OCI-LY7 (cell line): ENCODE measurements at regions not wholly inside any gene's neighbourhood (a gene's known extent, or its start where the extent isn't known, plus 50 kb on each side); places are given as distances from the start of the nearest gene placed in this dataset.

Experiments
- BruUV-seq: library from RNA; stranded (reverse); fragments of 400-500 nt; replicated peaks from 2 replicates; lab custom pipeline; 2021; lab: Mats Ljungman, UMichigan
- CTCF ChIA-PET: fragments of 300-600 bp; sonication (Branson Sonifier 250); formaldehyde crosslinking; loops from one replicate; lab custom pipeline; 2022; ENCODE audit warnings: antibody characterized with exemption; ENCODE audit not compliant: unreplicated experiment; lab: Charles Lee
- POLR2A ChIA-PET: fragments of 300-600 bp; sonication (Branson Sonifier 250); formaldehyde crosslinking; loops from one replicate; lab custom pipeline; 2022; ENCODE audit warnings: antibody characterized with exemption; lab: Charles Lee
- DNase-seq: peaks from one replicate; pipeline ENCODE4 v3.0.0-alpha.2; 2015; ENCODE audit warnings: low spot score
- H2AFZ ChIP-seq: fragments of 200-600 bp; sonication (generic), shearing (Covaris generic); 2 replicates; pipeline ENCODE4 v1.6.1; 2014; ENCODE audit warnings: mild to moderate bottlenecking, antibody characterized with exemption, low read length, moderate library complexity
- H3K27ac ChIP-seq: fragments of 200-600 bp; sonication (generic); 2 replicates; pipeline ENCODE4 v1.5.1; 2014; ENCODE audit warnings: mixed run types, low read depth, mild to moderate bottlenecking, moderate library complexity, low read length, inconsistent platforms; ENCODE audit not compliant: poor library complexity, severe bottlenecking
- H3K36me3 ChIP-seq: fragments of 200-600 bp; sonication (generic); 2 replicates; pipeline ENCODE4 v1.6.1; 2014; ENCODE audit warnings: mild to moderate bottlenecking, antibody characterized with exemption, low read length, moderate library complexity, mixed read lengths; ENCODE audit not compliant: insufficient read depth
- H3K4me1 ChIP-seq: fragments of 200-600 bp; sonication (generic); 2 replicates; pipeline ENCODE4 v1.5.1; 2014; ENCODE audit warnings: mild to moderate bottlenecking, low read length; ENCODE audit not compliant: insufficient read depth, poor library complexity, severe bottlenecking
- H3K4me2 ChIP-seq: fragments of 200-600 bp; sonication (generic); 2 replicates; pipeline ENCODE4 v1.6.1; 2014; ENCODE audit warnings: mild to moderate bottlenecking, low read length
- H3K4me3 ChIP-seq: fragments of 200-600 bp; sonication (generic); 2 replicates; pipeline ENCODE4 v1.5.1; 2014; ENCODE audit warnings: mild to moderate bottlenecking, low read depth, low read length; ENCODE audit not compliant: poor library complexity, severe bottlenecking
- H3K79me2 ChIP-seq: fragments of 200-600 bp; sonication (generic); 2 replicates; pipeline ENCODE4 v1.6.1; 2016; ENCODE audit warnings: low read depth, mild to moderate bottlenecking, low read length, moderate library complexity, mixed read lengths; ENCODE audit not compliant: insufficient read depth
- H3K9me2 ChIP-seq: fragments of 200-600 bp; sonication (generic); 2 replicates; pipeline ENCODE4 v1.6.1; 2016; ENCODE audit warnings: mild to moderate bottlenecking, low read length, mixed read lengths; ENCODE audit not compliant: insufficient read depth
- H3K9me3 ChIP-seq: fragments of 200-600 bp; sonication (generic); 2 replicates; pipeline ENCODE4 v1.6.1; 2014; ENCODE audit warnings: mild to moderate bottlenecking, mixed run types, low read length, mixed read lengths
- H4K20me1 ChIP-seq: fragments of 200-600 bp; sonication (generic); 2 replicates; pipeline ENCODE4 v1.6.1; 2014; ENCODE audit warnings: mild to moderate bottlenecking, antibody characterized with exemption, low read length, moderate library complexity, mixed read lengths; ENCODE audit not compliant: insufficient read depth
- CTCF ChIP-seq: fragments of 200-600 bp; sonication (generic); conservative IDR thresholded peaks from 2 replicates; pipeline ENCODE4 v1.5.1; 2014; ENCODE audit warnings: mild to moderate bottlenecking, antibody characterized with exemption, low read length, moderate library complexity, mixed read lengths
- EZH2phosphoT487 ChIP-seq: fragments of 200-600 bp; sonication (generic); IDR thresholded peaks from 2 replicates; pipeline ENCODE4 v1.6.1; 2018; ENCODE audit warnings: low read depth, borderline replicate concordance, mild to moderate bottlenecking, mixed run types, antibody characterized with exemption, low read length, moderate library complexity, mixed read lengths
- intact Hi-C: fragments of 100-400 bp; cut with micrococcal nuclease; formaldehyde crosslinking; loops from one replicate; pipeline ENCODE4 v1.10.0; 2022; ENCODE audit not compliant: unreplicated experiment

DNA sequence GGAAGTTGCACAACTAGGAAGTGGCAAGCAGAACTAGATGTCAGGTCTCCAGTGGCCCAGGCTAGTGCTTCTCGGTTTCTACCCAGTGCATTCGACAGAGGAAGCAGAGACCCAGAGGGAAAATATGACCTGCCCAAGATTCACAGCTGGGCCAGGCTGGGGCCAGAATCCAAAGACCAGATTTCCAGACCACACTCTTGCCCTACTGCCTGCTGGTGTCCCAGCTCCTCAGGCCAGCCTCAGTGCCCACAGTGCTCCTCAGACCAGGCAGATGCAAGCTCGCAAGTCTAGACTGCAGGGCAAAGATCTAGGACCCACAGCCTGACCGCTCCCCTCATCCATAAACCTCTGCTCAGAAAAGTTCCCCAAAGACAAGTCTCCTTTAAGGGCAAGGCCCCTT lies 262.6 kb downstream of the BUD13 start:
- POLR2A ChIA-PET: no interaction called here

DNA sequence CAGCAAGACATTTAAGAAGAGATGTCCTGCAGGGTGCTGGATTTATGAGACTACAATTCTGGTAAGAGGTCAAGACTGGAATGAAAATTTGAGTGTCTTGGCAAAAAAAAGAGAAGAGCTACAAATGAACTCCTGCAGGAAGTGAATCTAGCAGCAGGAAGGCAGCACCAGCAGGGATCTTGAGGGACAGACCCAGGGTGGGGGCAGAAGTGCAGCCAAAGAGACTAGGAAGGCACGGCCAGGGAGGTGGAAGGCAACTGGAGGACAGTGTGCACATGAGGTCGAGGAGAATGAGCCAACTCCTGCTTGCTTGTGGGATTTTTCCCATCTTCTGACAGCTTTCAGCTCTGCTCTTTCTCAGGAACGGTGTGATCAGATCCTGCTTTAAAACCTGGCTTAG lies 263.2 kb downstream of the BUD13 start:
- Histone ChIP-seq H3K4me1 (no peaks in the 10 kb centered on the region), H3K4me3 (no peak overlapping the region), H3K79me2 (no peaks in the 10 kb centered on the region), H3K4me2 (no peak overlapping the region), H2AFZ (no peak overlapping the region), H3K27ac (no peak overlapping the region), H3K36me3 (no peaks in the 10 kb centered on the region), H3K9me2 (no peaks in the 10 kb centered on the region), H4K20me1 (no peaks in the 10 kb centered on the region), H3K9me3 (no peaks in the 10 kb centered on the region)
- DNase-seq: no peak
- no TSS peak for BruUV-seq
- intact Hi-C loops: no loop called here
- CTCF ChIA-PET: no interaction called here
- TF ChIP-seq CTCF (no peak), EZH2phosphoT487 (no peak)
- POLR2A ChIA-PET: no interaction called here

More for the DNA sequence above, 262.6 kb downstream of the BUD13 start:
- Histone ChIP-seq H3K79me2 (no peaks in the 10 kb centered on the region), H3K27ac (no peak overlapping the region), H3K4me1 (no peaks in the 10 kb centered on the region), H3K36me3 (no peaks in the 10 kb centered on the region), H3K4me3 (no peak overlapping the region), H4K20me1 (no peaks in the 10 kb centered on the region), H3K4me2 (no peak overlapping the region), H2AFZ (no peak overlapping the region), H3K9me3 (no peaks in the 10 kb centered on the region), H3K9me2 (no peaks in the 10 kb centered on the region)
- BruUV-seq: no TSS peak
- intact Hi-C loops: no loop called here
- CTCF ChIA-PET: no interaction called here
- no peak for TF ChIP-seq CTCF
- TF ChIP-seq EZH2phosphoT487: no peak
- DNase-seq: no peak

GRCh38 chr11:116507849-116508695 lies 264.7 kb downstream of the BUD13 start:
- Histone ChIP-seq H3K36me3 (no peaks in the 10 kb centered on the region), H3K4me2 (no peak overlapping the region), H3K4me3 (no peak overlapping the region), H3K27ac (no peak overlapping the region), H3K9me3 (no peaks in the 10 kb centered on the region), H3K79me2 (no peaks in the 10 kb centered on the region), H4K20me1 (no peaks in the 10 kb centered on the region), H2AFZ (no peak overlapping the region), H3K4me1 (no peaks in the 10 kb centered on the region), H3K9me2 (no peaks in the 10 kb centered on the region)
- BruUV-seq: no TSS peak
- no peak for DNase-seq
- no peak for TF ChIP-seq EZH2phosphoT487
- TF ChIP-seq CTCF: no peak
- CTCF ChIA-PET: no interaction called here
- POLR2A ChIA-PET: no interaction called here
- intact Hi-C loops: no loop called here
